GM10266 (cell line): ENCODE measurements at regions not wholly inside any gene's neighbourhood (a gene's known extent, or its start where the extent isn't known, plus 50 kb on each side); places are given as distances from the start of the nearest gene placed in this dataset.

Experiments used
- DNase-seq: peaks from one replicate; pipeline ENCODE4 v3.0.0; 2012; ENCODE audit errors: extremely low spot score
- TF ChIP-seq, protein P1 (sequence below): IDR thresholded peaks from 2 replicates; pipeline ENCODE4 v1.5.1; 2012; ENCODE audit warnings: mild to moderate bottlenecking, low read depth; ENCODE audit not compliant: control insufficient read depth, insufficient read depth; ENCODE audit errors: missing control alignments

DNA sequence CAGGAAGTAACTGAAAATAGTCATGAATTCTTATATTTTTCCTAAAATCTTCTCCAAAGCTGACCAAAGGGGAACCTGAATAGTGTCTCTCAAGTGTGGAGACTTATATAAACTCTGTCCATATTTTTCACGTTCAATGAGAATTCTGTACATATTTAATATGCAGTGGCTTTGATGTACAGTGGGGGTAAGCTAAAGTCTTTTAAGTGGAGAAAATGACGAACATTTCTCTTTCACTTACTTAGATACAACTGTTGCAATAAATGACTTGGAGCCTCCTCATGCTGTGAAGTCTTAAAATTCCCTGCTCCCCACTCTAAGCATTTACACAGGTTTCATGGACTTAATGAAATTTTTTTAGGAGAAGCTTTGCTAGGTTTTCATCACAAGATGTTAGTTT lies 1196.7 kb downstream of the EFNB2 start:
- no peak for DNase-seq
- TF ChIP-seq, protein P1, sequence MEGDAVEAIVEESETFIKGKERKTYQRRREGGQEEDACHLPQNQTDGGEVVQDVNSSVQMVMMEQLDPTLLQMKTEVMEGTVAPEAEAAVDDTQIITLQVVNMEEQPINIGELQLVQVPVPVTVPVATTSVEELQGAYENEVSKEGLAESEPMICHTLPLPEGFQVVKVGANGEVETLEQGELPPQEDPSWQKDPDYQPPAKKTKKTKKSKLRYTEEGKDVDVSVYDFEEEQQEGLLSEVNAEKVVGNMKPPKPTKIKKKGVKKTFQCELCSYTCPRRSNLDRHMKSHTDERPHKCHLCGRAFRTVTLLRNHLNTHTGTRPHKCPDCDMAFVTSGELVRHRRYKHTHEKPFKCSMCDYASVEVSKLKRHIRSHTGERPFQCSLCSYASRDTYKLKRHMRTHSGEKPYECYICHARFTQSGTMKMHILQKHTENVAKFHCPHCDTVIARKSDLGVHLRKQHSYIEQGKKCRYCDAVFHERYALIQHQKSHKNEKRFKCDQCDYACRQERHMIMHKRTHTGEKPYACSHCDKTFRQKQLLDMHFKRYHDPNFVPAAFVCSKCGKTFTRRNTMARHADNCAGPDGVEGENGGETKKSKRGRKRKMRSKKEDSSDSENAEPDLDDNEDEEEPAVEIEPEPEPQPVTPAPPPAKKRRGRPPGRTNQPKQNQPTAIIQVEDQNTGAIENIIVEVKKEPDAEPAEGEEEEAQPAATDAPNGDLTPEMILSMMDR: no peak

DNA sequence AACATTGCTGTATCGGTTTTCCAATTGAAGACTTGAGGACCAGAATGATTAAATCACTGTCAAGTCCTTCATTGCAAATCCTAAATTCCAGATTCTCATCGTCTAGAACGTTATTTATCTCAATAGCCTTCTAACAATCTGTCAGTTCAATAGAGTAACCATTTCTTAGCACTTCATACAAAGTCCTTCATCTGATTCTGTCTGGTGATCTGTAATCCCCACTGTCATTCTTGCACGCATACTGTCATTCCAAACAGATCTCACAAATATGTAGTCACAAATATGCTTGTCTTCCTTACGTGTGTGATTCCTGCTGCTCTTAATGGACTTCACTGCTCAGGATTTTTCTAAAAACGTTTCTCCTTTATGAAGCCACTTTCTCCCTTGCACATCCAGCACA lies 1197.5 kb downstream of the EFNB2 start:
- DNase-seq: no peak
- TF ChIP-seq, protein P1: no peak

DNA sequence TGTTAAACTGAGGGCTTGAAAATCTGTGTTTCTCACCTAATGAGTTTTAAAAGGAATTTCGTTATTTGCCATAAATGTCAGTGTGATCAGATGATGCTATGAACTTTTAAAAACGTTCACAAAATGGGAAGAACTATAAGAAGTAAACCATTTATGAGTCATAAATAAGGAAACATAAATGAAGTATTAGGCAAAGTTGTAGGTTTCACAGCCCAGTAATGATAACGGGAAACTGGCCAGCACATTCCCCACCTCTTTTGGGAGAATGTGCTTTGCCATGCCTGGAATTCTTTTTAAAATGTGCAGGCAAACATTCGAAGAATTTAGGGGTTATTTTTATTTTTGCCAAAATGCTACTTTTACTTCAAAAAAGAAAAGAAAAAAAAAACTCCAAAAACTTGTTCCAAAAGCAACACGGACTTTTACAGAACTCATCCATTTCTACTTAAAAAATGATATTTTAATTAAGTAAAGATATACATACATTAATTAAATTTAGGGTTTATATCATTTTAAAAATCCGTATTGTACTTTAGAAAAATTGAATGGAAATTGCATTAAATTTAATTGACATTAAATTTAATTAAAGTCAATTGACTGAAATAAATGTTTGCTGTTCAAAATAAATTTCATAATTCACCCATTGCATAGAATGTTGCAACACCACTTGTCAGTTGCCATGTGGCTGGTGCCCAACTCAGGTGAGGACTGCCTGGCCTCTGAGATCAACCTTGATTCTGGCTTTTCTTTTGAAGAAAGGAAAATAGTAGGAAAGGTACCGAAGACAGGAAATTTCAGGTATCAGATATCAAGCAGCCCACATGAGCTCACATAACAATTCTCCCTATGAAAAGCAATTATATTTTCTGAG lies 1198.5 kb downstream of the EFNB2 start:
- DNase-seq: no peak
- TF ChIP-seq, protein P1: no peak

DNA sequence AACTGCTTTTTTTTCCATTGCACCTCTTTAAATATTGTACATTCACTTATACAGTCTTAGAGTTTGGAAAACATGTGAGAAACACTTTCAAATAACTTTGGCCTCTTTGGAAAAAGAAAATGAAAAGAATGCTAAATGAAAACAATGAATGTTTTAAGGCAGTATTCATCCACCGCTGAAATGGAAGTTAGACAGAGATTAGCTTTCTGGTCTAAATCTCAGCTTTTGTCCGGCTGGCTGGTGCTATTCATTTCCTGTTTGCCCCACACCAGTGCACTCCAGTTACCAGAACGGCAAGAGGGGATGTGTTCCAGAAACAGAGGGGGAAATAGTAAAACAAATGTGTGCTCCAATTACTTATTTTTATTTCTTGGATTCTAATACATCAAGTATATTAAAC lies 1201.3 kb downstream of the EFNB2 start:
- DNase-seq: no peak
- TF ChIP-seq, protein P1: no peak

DNA sequence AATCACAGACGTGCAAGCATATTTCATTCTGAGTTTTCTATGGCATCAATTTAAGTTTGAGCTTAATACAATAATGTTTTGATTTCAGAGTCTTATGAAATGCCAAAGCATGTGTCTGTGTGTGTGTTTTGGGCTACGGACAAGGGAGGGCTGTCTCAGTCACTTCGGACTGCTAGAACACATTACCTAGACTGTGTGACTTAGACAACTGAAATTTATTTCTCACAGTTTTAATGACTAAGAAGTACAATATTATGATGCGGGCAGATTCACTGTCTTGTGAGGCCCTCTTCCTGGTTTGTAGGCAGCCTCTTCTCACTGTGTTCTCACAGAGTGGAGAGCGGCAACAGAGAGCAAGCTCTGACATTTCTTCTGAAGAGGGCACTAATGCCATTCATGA lies 1202.0 kb downstream of the EFNB2 start:
- TF ChIP-seq, protein P1: no peak
- no peak for DNase-seq

DNA sequence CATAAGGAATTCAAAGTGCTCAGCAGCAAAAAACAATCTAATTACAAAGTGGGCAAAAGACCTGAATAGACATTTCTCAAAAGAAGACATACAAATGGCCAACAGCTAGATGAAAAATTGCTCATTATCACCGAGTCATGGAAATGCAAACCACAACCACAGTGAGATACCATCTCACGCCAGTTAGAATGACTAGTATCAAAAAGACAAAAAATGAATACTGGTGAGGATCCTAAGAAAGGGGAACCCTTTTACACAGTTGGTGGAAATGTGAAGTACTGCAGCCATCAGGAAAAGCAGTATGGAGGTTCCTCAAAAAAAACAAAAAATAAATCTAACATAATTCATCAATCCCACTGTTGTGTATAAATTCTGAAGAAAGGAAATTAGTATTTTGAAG lies 1206.1 kb downstream of the EFNB2 start:
- TF ChIP-seq, protein P1: no peak

DNA sequence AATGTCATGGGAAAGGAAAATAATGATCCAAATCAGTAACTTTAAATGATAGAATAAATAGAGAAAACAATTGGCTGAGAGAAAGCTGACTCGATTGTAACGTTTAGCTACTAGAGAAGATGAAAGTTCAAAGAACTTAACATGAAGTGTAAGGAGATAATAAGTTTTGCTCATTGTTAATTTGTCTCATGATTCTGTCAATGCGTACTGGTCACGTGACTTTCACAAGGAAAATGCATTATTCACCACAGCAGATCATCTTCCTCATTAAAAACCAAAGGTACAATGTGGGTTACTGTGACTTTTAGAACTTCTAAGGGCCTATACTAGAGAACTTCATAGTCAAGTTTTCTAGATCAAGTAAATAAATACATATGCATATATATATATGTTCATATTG lies 1207.2 kb downstream of the EFNB2 start:
- no peak for DNase-seq
- TF ChIP-seq, protein P1: no peak

More for the DNA sequence above, 1206.1 kb downstream of the EFNB2 start:
- DNase-seq: no peak
